OCI-LY3 (cell line): ENCODE measurements at regions not wholly inside any gene's neighbourhood (a gene's known extent, or its start where the extent isn't known, plus 50 kb on each side); places are given as distances from the start of the nearest gene placed in this dataset.

ENCODE experiments used
- H2AFZ ChIP-seq: fragments of 200-600, 300-600 bp; shearing (Covaris generic); 2 replicates; pipeline ENCODE4 v1.6.0; 2014; ENCODE audit warnings: antibody characterized with exemption, low read depth, low read length
- H3K27ac ChIP-seq: fragments of 200-600, 300-600 bp; sonication (generic); 2 replicates; pipeline ENCODE4 v1.5.1; 2014; ENCODE audit warnings: mild to moderate bottlenecking, low read length, moderate library complexity, mixed read lengths
- H3K27me3 ChIP-seq: fragments of 200-600, 300-600 bp; sonication (generic); 2 replicates; pipeline ENCODE4 v1.6.1; 2014; ENCODE audit warnings: low read depth, low read length, mixed read lengths
- H3K36me3 ChIP-seq: fragments of 200-600, 300-600 bp; sonication (generic); replicated peaks from 2 replicates; pipeline ENCODE3; 2014; ENCODE audit warnings: low read depth, low read length, mixed read lengths
- H3K4me1 ChIP-seq: fragments of 300-600, 200-600 bp; sonication (generic); 2 replicates; pipeline ENCODE4 v1.6.1; 2014; ENCODE audit warnings: low read length, mixed read lengths
- H3K4me2 ChIP-seq: fragments of 200-600, 300-600 bp; sonication (generic); 2 replicates; pipeline ENCODE4 v1.6.1; 2014; ENCODE audit warnings: low read length, mixed read lengths
- H3K4me3 ChIP-seq: fragments of 300-600, 200-600 bp; sonication (generic); 2 replicates; pipeline ENCODE4 v1.5.1; 2014; ENCODE audit warnings: antibody characterized with exemption, mild to moderate bottlenecking, low read length, moderate library complexity
- H3K79me2 ChIP-seq: fragments of 300-600, 200-600 bp; shearing (Covaris generic); 2 replicates; pipeline ENCODE4 v1.6.1; 2014; ENCODE audit warnings: mild to moderate bottlenecking, low read length, mixed read lengths
- H3K9ac ChIP-seq: fragments of 300-600, 200-600 bp; shearing (Covaris generic); 2 replicates; pipeline ENCODE4 v1.6.0; 2014; ENCODE audit warnings: mild to moderate bottlenecking, low read length, moderate library complexity
- H3K9me3 ChIP-seq: fragments of 200-600, 300-600 bp; shearing (Covaris generic); 2 replicates; pipeline ENCODE4 v1.6.1; 2014; ENCODE audit warnings: low read length, mixed read lengths; ENCODE audit not compliant: insufficient read depth
- H4K20me1 ChIP-seq: fragments of 200-600, 300-600 bp; sonication (generic); 2 replicates; pipeline ENCODE4 v1.6.1; 2016; ENCODE audit warnings: low read length, mixed read lengths; ENCODE audit not compliant: insufficient read depth
- CTCF ChIP-seq: fragments of 200-600, 300-600 bp; sonication (generic); IDR thresholded peaks from 2 replicates; pipeline ENCODE4 v1.5.1; 2014; ENCODE audit warnings: antibody characterized with exemption, low read length, low read depth
- EZH2phosphoT487 ChIP-seq: fragments of 200-600 bp; shearing (Covaris generic); IDR thresholded peaks from 2 replicates; pipeline ENCODE4 v1.6.1; 2018; ENCODE audit warnings: antibody characterized with exemption, mixed run types, low read depth

GRCh38 chr2:104687147-104687546 lies 166.8 kb upstream of the POU3F3 start:
- no peaks in the 10 kb centered on the region for H3K9me3 ChIP-seq
- H3K79me2 ChIP-seq = no peaks in the 10 kb centered on the region
- no peaks in the 10 kb centered on the region for H3K36me3 ChIP-seq
- TF ChIP-seq CTCF (no peak), EZH2phosphoT487 (no peak)
- no peaks in the 10 kb centered on the region for H4K20me1 ChIP-seq
- H3K9ac ChIP-seq = no peak overlapping the region
- no peak overlapping the region for H2AFZ ChIP-seq
- no peaks in the 10 kb centered on the region for H3K27me3 ChIP-seq
- H3K4me1 ChIP-seq = no peaks in the 10 kb centered on the region
- H3K4me3 ChIP-seq = no peak overlapping the region
- H3K4me2 ChIP-seq = no peak overlapping the region
- H3K27ac ChIP-seq = no peak overlapping the region

GRCh38 chr2:104690255-104690984 lies 163.5 kb upstream of the POU3F3 start:
- H3K9me3 ChIP-seq = no peaks in the 10 kb centered on the region
- no peak overlapping the region for H3K4me3 ChIP-seq
- TF ChIP-seq EZH2phosphoT487 = no peak
- no peak for TF ChIP-seq CTCF
- H3K4me1 ChIP-seq = no peaks in the 10 kb centered on the region
- no peak overlapping the region for H3K9ac ChIP-seq
- H2AFZ ChIP-seq = no peak overlapping the region
- H4K20me1 ChIP-seq = no peaks in the 10 kb centered on the region
- no peaks in the 10 kb centered on the region for H3K36me3 ChIP-seq
- no peaks in the 10 kb centered on the region for H3K79me2 ChIP-seq
- H3K27me3 ChIP-seq = no peaks in the 10 kb centered on the region
- no peak overlapping the region for H3K27ac ChIP-seq
- H3K4me2 ChIP-seq = no peak overlapping the region

GRCh38 chr2:104698276-104698675 lies 155.6 kb upstream of the POU3F3 start:
- Histone ChIP-seq H3K27me3 (0 out of 2 replicates have a peak, but pooled peaks cover 5% of the 10 kb centered on the region), H3K79me2 (no peaks in the 10 kb centered on the region)
- TF ChIP-seq EZH2phosphoT487 (no peak), CTCF (no peak)

GRCh38 chr2:104701411-104701911 lies 152.5 kb upstream of the POU3F3 start:
- H4K20me1 ChIP-seq = no peaks in the 10 kb centered on the region
- 0 out of 2 replicates have a peak, but pooled peaks cover 9% of the 10 kb centered on the region for H3K27me3 ChIP-seq
- no peak overlapping the region for H3K27ac ChIP-seq
- H3K9me3 ChIP-seq = no peaks in the 10 kb centered on the region
- H3K36me3 ChIP-seq = no peaks in the 10 kb centered on the region
- H3K4me2 ChIP-seq = no peak overlapping the region
- H3K4me1 ChIP-seq = no peaks in the 10 kb centered on the region
- no peak overlapping the region for H2AFZ ChIP-seq
- TF ChIP-seq CTCF (no peak), EZH2phosphoT487 (no peak)
- no peak overlapping the region for H3K9ac ChIP-seq
- no peak overlapping the region for H3K4me3 ChIP-seq
- H3K79me2 ChIP-seq = no peaks in the 10 kb centered on the region

More at GRCh38 chr2:104698276-104698675, 155.6 kb upstream of the POU3F3 start:
- Histone ChIP-seq H2AFZ (no peak overlapping the region), H3K27ac (no peak overlapping the region), H3K4me1 (no peaks in the 10 kb centered on the region), H3K9me3 (no peaks in the 10 kb centered on the region), H3K4me3 (no peak overlapping the region), H3K4me2 (no peak overlapping the region), H4K20me1 (no peaks in the 10 kb centered on the region), H3K36me3 (no peaks in the 10 kb centered on the region), H3K9ac (no peak overlapping the region)
